H9 (cell line): ENCODE measurements at regions not wholly inside any gene's neighbourhood (a gene's known extent, or its start where the extent isn't known, plus 50 kb on each side); places are given as distances from the start of the nearest gene placed in this dataset.

Experiments
- DNase-seq: peaks from one replicate; pipeline ENCODE4 v3.0.0-alpha.2; 2017
- H2AFZ ChIP-seq: one replicate; pipeline ENCODE4 v1.6.1; 2013; ENCODE audit warnings: mild to moderate bottlenecking, low read length, control low read depth, moderate library complexity
- H2AK5ac ChIP-seq: 2 replicates; pipeline ENCODE4 v1.6.1; 2013; ENCODE audit warnings: low read length, control low read depth, mixed read lengths; ENCODE audit not compliant: insufficient read length
- H2BK120ac ChIP-seq: one replicate; pipeline ENCODE4 v1.6.1; 2013; ENCODE audit warnings: low read depth, mild to moderate bottlenecking, low read length, control low read depth, inconsistent platforms; ENCODE audit not compliant: poor library complexity, severe bottlenecking
- H2BK12ac ChIP-seq: 2 replicates; pipeline ENCODE4 v1.6.1; 2013; ENCODE audit warnings: low read length, control low read depth, mixed read lengths, low read depth; ENCODE audit not compliant: insufficient read length
- H2BK15ac ChIP-seq: 2 replicates; pipeline ENCODE4 v1.6.1; 2013; ENCODE audit warnings: low read depth, low read length, control low read depth
- H2BK20ac ChIP-seq: one replicate; pipeline ENCODE4 v1.6.1; 2013; ENCODE audit warnings: low read depth, mild to moderate bottlenecking, low read length, control low read depth, inconsistent platforms; ENCODE audit not compliant: poor library complexity, severe bottlenecking
- H2BK5ac ChIP-seq: 2 replicates; pipeline ENCODE4 v1.6.1; 2013; ENCODE audit warnings: low read length, control low read depth, mixed read lengths; ENCODE audit not compliant: insufficient read length
- H3K14ac ChIP-seq: 2 replicates; pipeline ENCODE4 v1.6.1; 2013; ENCODE audit warnings: low read length, control low read depth; ENCODE audit not compliant: insufficient read depth
- H3K18ac ChIP-seq: 2 replicates; pipeline ENCODE4 v1.6.1; 2013; ENCODE audit warnings: low read depth, mild to moderate bottlenecking, mixed read lengths, low read length, control low read depth; ENCODE audit not compliant: insufficient read length
- H3K23ac ChIP-seq: 2 replicates; pipeline ENCODE4 v1.6.1; 2013; ENCODE audit warnings: low read length, control low read depth, mixed read lengths, low read depth; ENCODE audit not compliant: insufficient read length
- H3K23me2 ChIP-seq: 2 replicates; pipeline ENCODE4 v1.6.1; 2013; ENCODE audit warnings: low read depth, mild to moderate bottlenecking, mixed read lengths, low read length, control low read depth; ENCODE audit not compliant: insufficient read length, poor library complexity, severe bottlenecking
- H3K27ac ChIP-seq: 2 replicates; pipeline ENCODE4 v1.5.1; 2013; ENCODE audit warnings: low read length, control low read depth, mixed read lengths, low read depth; ENCODE audit not compliant: insufficient read length
- H3K27me3 ChIP-seq: 2 replicates; pipeline ENCODE4 v1.6.1; 2013; ENCODE audit warnings: low read length, control low read depth, inconsistent platforms; ENCODE audit not compliant: insufficient read depth
- H3K4ac ChIP-seq: 2 replicates; pipeline ENCODE4 v1.6.1; 2013; ENCODE audit warnings: low read depth, mild to moderate bottlenecking, control low read depth, inconsistent platforms, low read length, moderate library complexity
- H3K4me1 ChIP-seq: 2 replicates; pipeline ENCODE4 v1.6.1; 2013; ENCODE audit warnings: low read length, control low read depth, inconsistent platforms; ENCODE audit not compliant: insufficient read depth
- H3K4me2 ChIP-seq: 2 replicates; pipeline ENCODE4 v1.6.1; 2013; ENCODE audit warnings: low read length, control low read depth, mixed read lengths; ENCODE audit not compliant: insufficient read length, insufficient read depth
- H3K56ac ChIP-seq: 2 replicates; pipeline ENCODE4 v1.6.1; 2013; ENCODE audit warnings: low read depth, mild to moderate bottlenecking, mixed read lengths, low read length, control low read depth; ENCODE audit not compliant: insufficient read length
- H3K79me1 ChIP-seq: 2 replicates; pipeline ENCODE4 v1.6.1; 2013; ENCODE audit warnings: low read depth, mild to moderate bottlenecking, moderate library complexity, low read length, control low read depth, inconsistent platforms; ENCODE audit not compliant: insufficient read depth, poor library complexity, severe bottlenecking
- H3K79me2 ChIP-seq: 2 replicates; pipeline ENCODE4 v1.6.1; 2013; ENCODE audit warnings: low read length, control low read depth, inconsistent platforms; ENCODE audit not compliant: insufficient read depth
- H3K9ac ChIP-seq: 2 replicates; pipeline ENCODE4 v1.6.1; 2013; ENCODE audit warnings: low read length, control low read depth, mixed read lengths; ENCODE audit not compliant: insufficient read length; ENCODE audit errors: extremely low read depth
- H3K9me3 ChIP-seq: one replicate; pipeline ENCODE4 v1.6.1; 2013; ENCODE audit warnings: low read depth, low read length, inconsistent platforms; ENCODE audit not compliant: control insufficient read depth
- H3T11ph ChIP-seq: one replicate; pipeline ENCODE4 v1.6.1; 2013; ENCODE audit warnings: mild to moderate bottlenecking, low read length, control low read depth, inconsistent platforms
- H4K20me1 ChIP-seq: one replicate; pipeline ENCODE4 v1.6.1; 2013; ENCODE audit not compliant: control insufficient read depth, insufficient read length, insufficient read depth
- H4K5ac ChIP-seq: 2 replicates; pipeline ENCODE4 v1.6.1; 2013; ENCODE audit warnings: low read depth, mild to moderate bottlenecking, mixed read lengths, low read length, control low read depth; ENCODE audit not compliant: insufficient read length
- H4K8ac ChIP-seq: replicated peaks from 2 replicates; pipeline ENCODE4 v1.6.1; 2013; ENCODE audit warnings: low read length, control low read depth, mixed read lengths, low read depth; ENCODE audit not compliant: insufficient read length
- H4K91ac ChIP-seq: 2 replicates; pipeline ENCODE4 v1.6.1; 2013; ENCODE audit warnings: low read depth, mild to moderate bottlenecking, moderate library complexity, mixed read lengths, low read length, control low read depth; ENCODE audit not compliant: insufficient read length
- H3K27ac Mint-ChIP-seq, 3 experiments: 2 replicates in 2 of 3; 3 replicates in 1 of 3; pipeline ENCODE4 v1.8.0; 2020 to 2021; ENCODE audit warnings: mixed read lengths in 3 of 3, mild to moderate bottlenecking in 1 of 3, moderate library complexity in 1 of 3
- H3K27me3 Mint-ChIP-seq: 2 replicates; pipeline ENCODE4 v1.8.0; 2021; ENCODE audit warnings: low read depth, mild to moderate bottlenecking, moderate library complexity, mixed read lengths
- H3K36me3 Mint-ChIP-seq, 3 experiments: 2 replicates in 2 of 3; 3 replicates in 1 of 3; pipeline ENCODE4 v1.8.0; 2020 to 2021; ENCODE audit warnings: low read depth in 3 of 3, mixed read lengths in 3 of 3; ENCODE audit not compliant: insufficient read depth in 1 of 3
- H3K4me1 Mint-ChIP-seq, 2 experiments: 2 replicates each; pipeline ENCODE4 v1.8.0; 2020; ENCODE audit warnings: mixed read lengths in 2 of 2
- H3K4me3 Mint-ChIP-seq, 2 experiments: 2 replicates in 1 of 2; 3 replicates in 1 of 2; pipeline ENCODE4 v1.8.0; 2020 to 2021; ENCODE audit warnings: mild to moderate bottlenecking in 2 of 2, mixed read lengths in 2 of 2, moderate library complexity in 1 of 2
- H3K9me3 Mint-ChIP-seq, 2 experiments: 2 replicates in 1 of 2; 3 replicates in 1 of 2; pipeline ENCODE4 v1.8.0; 2020; ENCODE audit warnings: mild to moderate bottlenecking in 2 of 2, mixed read lengths in 2 of 2, moderate library complexity in 1 of 2
- CTCF ChIP-seq: fragments of 200-600 bp; sonication (generic); conservative IDR thresholded peaks from 3 replicates; pipeline ENCODE4 v1.8.0; 2021; ENCODE audit warnings: antibody characterized with exemption, mild to moderate bottlenecking
- WGBS: extraction: QIAGEN DNeasy Blood & Tissue Kit; methylation state at CpG from one replicate; pipeline ENCODE4 v1.1.7; 2013; ENCODE audit warnings: missing lambda C conversion rate, low lambda C conversion rate, mixed read lengths; ENCODE audit not compliant: insufficient read length; ENCODE audit errors: extremely low coverage; 5-methylcytosine and 5-hydroxymethylcytosine counted together

- no peak overlapping the region for H3K4me3 Mint-ChIP-seq
- no peaks in the 10 kb centered on the region; the same call in 1 of the 2 replicates for H3K79me2 ChIP-seq
- no peaks in the 10 kb centered on the region for H3K4me1 Mint-ChIP-seq
- no CpG with 5 or more reads among the region's 5 CpGs for WGBS
- H2AFZ ChIP-seq: no peak overlapping the region
- H3K23me2 ChIP-seq: no peaks in the 10 kb centered on the region
- H3K18ac ChIP-seq: no peak overlapping the region
- no peak overlapping the region for H2BK120ac ChIP-seq
- H3K4me2 ChIP-seq: no peak overlapping the region
- H3K27ac Mint-ChIP-seq: no peak overlapping the region
- H2BK20ac ChIP-seq: no peak overlapping the region
- no peak overlapping the region for H3K23ac ChIP-seq
- no peaks in the 10 kb centered on the region; the same call in 1 of the 2 replicates for H3K27me3 Mint-ChIP-seq
- no peaks in the 10 kb centered on the region for H3K27me3 ChIP-seq
- H3K9me3 Mint-ChIP-seq: peaks cover 12 to 14% of the 10 kb centered on the region in 2 experiments; a peak in 4 of 5 replicates
- no peak overlapping the region for H4K5ac ChIP-seq
- no peak for DNase-seq
- no peak overlapping the region for H4K91ac ChIP-seq
- H3K4me1 ChIP-seq: no peaks in the 10 kb centered on the region
- no peak overlapping the region for H3K27ac ChIP-seq
- H2AK5ac ChIP-seq: no peak overlapping the region
- no peak overlapping the region for H2BK15ac ChIP-seq
- H3K9ac ChIP-seq: no peak overlapping the region
- no peak overlapping the region for H4K8ac ChIP-seq
- H3K9me3 ChIP-seq: no peaks in the 10 kb centered on the region
- H3K56ac ChIP-seq: no peak overlapping the region
- no peak overlapping the region for H2BK12ac ChIP-seq
- no peaks in the 10 kb centered on the region for H3K79me1 ChIP-seq
- TF ChIP-seq CTCF: no peak
- no peak overlapping the region for H3K14ac ChIP-seq
- no peak overlapping the region for H3T11ph ChIP-seq
- peaks cover 3 to 6% (median 5%) of the 10 kb centered on the region in 3 experiments; a peak in 6 of 7 replicates for H3K36me3 Mint-ChIP-seq
- no peaks in the 10 kb centered on the region for H4K20me1 ChIP-seq
- H3K4ac ChIP-seq: no peak overlapping the region
- no peak overlapping the region for H2BK5ac ChIP-seq
Measured at GRCh38 chr3:23659840-23660430, 145.8 kb upstream of the UBE2E1 start.
